Naive thymus-derived CD8-positive, alpha-beta T cell (primary cell): ENCODE measurements at regions not wholly inside any gene's neighbourhood (a gene's known extent, or its start where the extent isn't known, plus 50 kb on each side); places are given as distances from the start of the nearest gene placed in this dataset.

Experiments
- ATAC-seq, 2 donors: fragments of 150-1000 bp; cut with Tn5 transposase in 1 of 2; sonication (Bioruptor Pico), chemical (Tn5 transposase) in 1 of 2; 1 replicate in 1 of 2; 2 replicates in 1 of 2; pipeline ENCODE4 v1.10.0; 2021; ENCODE audit warnings: mild to moderate bottlenecking in 2 of 2, moderate library complexity in 2 of 2
- POLR2A ChIA-PET: fragments of 350-600 bp; sonication (Branson Sonifier 250); formaldehyde crosslinking; loops from one replicate; lab custom pipeline; 2021; ENCODE audit warnings: antibody characterized with exemption; lab: Charles Lee
- DNase-seq, 10 donors: peaks; one replicate each; pipeline versions ENCODE4 v3.0.0 to v3.0.0-alpha.2; 2020 to 2022
- H3K27ac Mint-ChIP-seq, 10 donors: one replicate each; pipeline ENCODE4 v1.8.0; 2020 to 2022; ENCODE audit warnings: mild to moderate bottlenecking in 10 of 10, mixed read lengths in 10 of 10, moderate library complexity in 4 of 10, inconsistent platforms in 1 of 10
- H3K27me3 Mint-ChIP-seq, 5 donors: one replicate each; pipeline ENCODE4 v1.8.0; 2021 to 2022; ENCODE audit warnings: mixed read lengths in 5 of 5
- H3K36me3 Mint-ChIP-seq, 3 donors: one replicate each; pipeline ENCODE4 v1.8.0; 2020 to 2022; ENCODE audit warnings: mixed read lengths in 3 of 3, mild to moderate bottlenecking in 2 of 3, inconsistent platforms in 1 of 3
- H3K4me1 Mint-ChIP-seq, 4 donors: one replicate each; pipeline ENCODE4 v1.8.0; 2021 to 2022; ENCODE audit warnings: mixed read lengths in 4 of 4
- H3K4me3 Mint-ChIP-seq, 10 donors: one replicate each; pipeline ENCODE4 v1.8.0; 2020 to 2022; ENCODE audit warnings: mild to moderate bottlenecking in 10 of 10, mixed read lengths in 10 of 10, moderate library complexity in 6 of 10, inconsistent platforms in 1 of 10
- H3K9me3 Mint-ChIP-seq, 9 donors: one replicate each; pipeline ENCODE4 v1.8.0; 2020 to 2022; ENCODE audit warnings: mixed read lengths in 9 of 9, mild to moderate bottlenecking in 3 of 9, inconsistent platforms in 1 of 9, moderate library complexity in 1 of 9

- POLR2A ChIA-PET = no interaction called here
- no peaks in the 10 kb centered on the region for H3K36me3 Mint-ChIP-seq
- no peaks in the 10 kb centered on the region for H3K27me3 Mint-ChIP-seq
- ATAC-seq (no peak), DNase-seq (no peak)
- no peak overlapping the region for H3K4me3 Mint-ChIP-seq
- no peak overlapping the region for H3K27ac Mint-ChIP-seq
- H3K9me3 Mint-ChIP-seq = peaks cover 0 to 4% (median 0%) of the 10 kb centered on the region in 9 donors
- no peaks in the 10 kb centered on the region for H3K4me1 Mint-ChIP-seq
Measured at GRCh38 chr4:111652236-111652635, 493.0 kb upstream of the FAM241A start.

GRCh38 chr4:111652986-111653385 lies 492.3 kb upstream of the FAM241A start:
- no peak for ATAC-seq
- no peak overlapping the region for H3K4me3 Mint-ChIP-seq
- H3K27ac Mint-ChIP-seq = no peak overlapping the region
- POLR2A ChIA-PET = no interaction called here
- peaks cover 0 to 4% (median 0%) of the 10 kb centered on the region in 9 donors for H3K9me3 Mint-ChIP-seq
- H3K4me1 Mint-ChIP-seq = no peaks in the 10 kb centered on the region
- no peaks in the 10 kb centered on the region for H3K27me3 Mint-ChIP-seq
- H3K36me3 Mint-ChIP-seq = no peaks in the 10 kb centered on the region
- DNase-seq = no peak

- DNase-seq (no peak), ATAC-seq (no peak)
- no peaks in the 10 kb centered on the region for H3K4me1 Mint-ChIP-seq
- POLR2A ChIA-PET = no interaction called here
- no peaks in the 10 kb centered on the region for H3K27me3 Mint-ChIP-seq
- no peak overlapping the region for H3K27ac Mint-ChIP-seq
- H3K36me3 Mint-ChIP-seq = no peaks in the 10 kb centered on the region
- peaks cover 0 to 3% (median 0%) of the 10 kb centered on the region in 9 donors for H3K9me3 Mint-ChIP-seq
- H3K4me3 Mint-ChIP-seq = no peak overlapping the region
Measured at GRCh38 chr4:111662496-111662895, 482.8 kb upstream of the FAM241A start.

GRCh38 chr4:111664308-111664945 lies 480.8 kb upstream of the FAM241A start:
- DNase-seq = no peak
- Mint-ChIP-seq H3K36me3 (no peaks in the 10 kb centered on the region), H3K27me3 (no peaks in the 10 kb centered on the region), H3K9me3 (peaks cover 0 to 3% (median 0%) of the 10 kb centered on the region in 9 donors), H3K27ac (no peak overlapping the region), H3K4me3 (no peak overlapping the region), H3K4me1 (no peaks in the 10 kb centered on the region)
- POLR2A ChIA-PET = no interaction called here
- no peak for ATAC-seq

GRCh38 chr4:111666826-111667360 lies 478.4 kb upstream of the FAM241A start:
- Mint-ChIP-seq H3K27me3 (no peaks in the 10 kb centered on the region), H3K36me3 (no peaks in the 10 kb centered on the region), H3K27ac (no peak overlapping the region), H3K4me3 (no peak overlapping the region), H3K9me3 (peaks cover 0 to 6% (median 0%) of the 10 kb centered on the region in 9 donors), H3K4me1 (no peaks in the 10 kb centered on the region)
- no peak for ATAC-seq
- DNase-seq = no peak
- POLR2A ChIA-PET = no interaction called here

- POLR2A ChIA-PET = no interaction called here
- H3K27ac Mint-ChIP-seq = no peak overlapping the region
Measured at GRCh38 chr4:111671756-111672155, 473.5 kb upstream of the FAM241A start.

GRCh38 chr4:111675746-111676145 lies 469.5 kb upstream of the FAM241A start:
- H3K4me3 Mint-ChIP-seq = no peak overlapping the region
- H3K9me3 Mint-ChIP-seq = peaks cover 0 to 8% (median 0%) of the 10 kb centered on the region in 9 donors
- POLR2A ChIA-PET = no interaction called here
- ATAC-seq (no peak), DNase-seq (no peak)
- H3K27ac Mint-ChIP-seq = no peak overlapping the region
- no peaks in the 10 kb centered on the region for H3K36me3 Mint-ChIP-seq
- H3K4me1 Mint-ChIP-seq = no peaks in the 10 kb centered on the region
- peaks cover 0 to 1% (median 0%) of the 10 kb centered on the region in 5 donors for H3K27me3 Mint-ChIP-seq

More at GRCh38 chr4:111671756-111672155, 473.5 kb upstream of the FAM241A start:
- no peak overlapping the region for H3K4me3 Mint-ChIP-seq
- H3K9me3 Mint-ChIP-seq = peaks cover 0 to 3% (median 0%) of the 10 kb centered on the region in 9 donors
- H3K4me1 Mint-ChIP-seq = no peaks in the 10 kb centered on the region
- no peak for DNase-seq
- no peaks in the 10 kb centered on the region for H3K27me3 Mint-ChIP-seq
- no peaks in the 10 kb centered on the region for H3K36me3 Mint-ChIP-seq
- no peak for ATAC-seq

GRCh38 chr4:111676533-111676932 lies 468.7 kb upstream of the FAM241A start:
- no peaks in the 10 kb centered on the region for H3K36me3 Mint-ChIP-seq
- no peak overlapping the region for H3K4me3 Mint-ChIP-seq
- H3K27ac Mint-ChIP-seq = no peak overlapping the region
- H3K27me3 Mint-ChIP-seq = peaks cover 0 to 1% (median 0%) of the 10 kb centered on the region in 5 donors
- no peaks in the 10 kb centered on the region for H3K4me1 Mint-ChIP-seq
- ATAC-seq (no peak), DNase-seq (no peak)
- POLR2A ChIA-PET = no interaction called here
- H3K9me3 Mint-ChIP-seq = peaks cover 0 to 8% (median 0%) of the 10 kb centered on the region in 9 donors

- no peak for ATAC-seq
- H3K9me3 Mint-ChIP-seq = peaks cover 0 to 8% (median 0%) of the 10 kb centered on the region in 9 donors
- H3K4me3 Mint-ChIP-seq = no peak overlapping the region
- H3K27ac Mint-ChIP-seq = no peak overlapping the region
- H3K27me3 Mint-ChIP-seq = peaks cover 0 to 1% (median 0%) of the 10 kb centered on the region in 5 donors
- DNase-seq = no peak
- POLR2A ChIA-PET = no interaction called here
- no peaks in the 10 kb centered on the region for H3K4me1 Mint-ChIP-seq
- no peaks in the 10 kb centered on the region for H3K36me3 Mint-ChIP-seq
Measured at GRCh38 chr4:111678479-111678878, 466.8 kb upstream of the FAM241A start.

- Mint-ChIP-seq H3K9me3 (peaks cover 0 to 12% (median 0%) of the 10 kb centered on the region in 9 donors), H3K4me3 (no peak overlapping the region), H3K36me3 (no peaks in the 10 kb centered on the region), H3K27ac (no peak overlapping the region), H3K27me3 (peaks cover 0 to 1% (median 0%) of the 10 kb centered on the region in 5 donors), H3K4me1 (no peaks in the 10 kb centered on the region)
- ATAC-seq (no peak), DNase-seq (no peak)
- POLR2A ChIA-PET = no interaction called here
Measured at GRCh38 chr4:111678908-111679307, 466.3 kb upstream of the FAM241A start.

GRCh38 chr4:111681270-111681669 lies 464.0 kb upstream of the FAM241A start:
- ATAC-seq = no peak
- Mint-ChIP-seq H3K9me3 (peaks cover 0 to 17% (median 0%) of the 10 kb centered on the region in 9 donors), H3K27me3 (peaks cover 0 to 1% (median 0%) of the 10 kb centered on the region in 5 donors), H3K4me1 (no peaks in the 10 kb centered on the region), H3K36me3 (no peaks in the 10 kb centered on the region), H3K27ac (no peak overlapping the region), H3K4me3 (no peak overlapping the region)
- POLR2A ChIA-PET = no interaction called here
- DNase-seq = no peak

GRCh38 chr4:111681751-111682150 lies 463.5 kb upstream of the FAM241A start:
- Mint-ChIP-seq H3K4me3 (no peak overlapping the region), H3K27ac (no peak overlapping the region), H3K4me1 (no peaks in the 10 kb centered on the region), H3K27me3 (peaks cover 0 to 1% (median 0%) of the 10 kb centered on the region in 5 donors), H3K9me3 (peaks cover 0 to 17% (median 0%) of the 10 kb centered on the region in 9 donors), H3K36me3 (no peaks in the 10 kb centered on the region)
- ATAC-seq = no peak
- POLR2A ChIA-PET = no interaction called here
- no peak for DNase-seq

GRCh38 chr4:111685205-111685604 lies 460.0 kb upstream of the FAM241A start:
- no peaks in the 10 kb centered on the region for H3K36me3 Mint-ChIP-seq
- H3K27me3 Mint-ChIP-seq = no peaks in the 10 kb centered on the region
- DNase-seq (no peak), ATAC-seq (no peak)
- H3K9me3 Mint-ChIP-seq = peaks cover 0 to 10% (median 1%) of the 10 kb centered on the region in 9 donors
- no peak overlapping the region for H3K4me3 Mint-ChIP-seq
- no peak overlapping the region for H3K27ac Mint-ChIP-seq
- POLR2A ChIA-PET = no interaction called here
- no peaks in the 10 kb centered on the region for H3K4me1 Mint-ChIP-seq

GRCh38 chr4:111689214-111689613 lies 456.0 kb upstream of the FAM241A start:
- Mint-ChIP-seq H3K27ac (no peak overlapping the region), H3K36me3 (no peaks in the 10 kb centered on the region), H3K9me3 (peaks cover 0 to 16% (median 2%) of the 10 kb centered on the region in 9 donors), H3K4me3 (no peak overlapping the region), H3K4me1 (no peaks in the 10 kb centered on the region), H3K27me3 (peaks cover 0 to 4% (median 0%) of the 10 kb centered on the region in 5 donors)
- no peak for ATAC-seq
- DNase-seq = no peak
- POLR2A ChIA-PET = no interaction called here
